Osteocyte (in vitro differentiated cells): ENCODE measurements at regions not wholly inside any gene's neighbourhood (a gene's known extent, or its start where the extent isn't known, plus 50 kb on each side); places are given as distances from the start of the nearest gene placed in this dataset.
A peak's percentile ranks its signal among the peaks of the same experiment; 100 is the strongest.
"Not testable (repeated sequence)": the region's sequence is repeated elsewhere in the genome, so short reads cannot be mapped to it uniquely, and the experiment has no call there.

Experiments
- DNase-seq: peaks from one replicate; pipeline ENCODE4 v3.0.0; 2021; ENCODE audit warnings: mixed read lengths; ENCODE audit not compliant: unreplicated experiment; ENCODE audit errors: extremely low spot score
- H3K27ac Mint-ChIP-seq: one replicate; pipeline ENCODE4 v1.8.0; 2021; ENCODE audit warnings: mild to moderate bottlenecking, mixed read lengths; ENCODE audit not compliant: unreplicated experiment
- H3K27me3 Mint-ChIP-seq: one replicate; pipeline ENCODE4 v1.8.0; 2021; ENCODE audit warnings: mixed read lengths; ENCODE audit not compliant: unreplicated experiment
- H3K36me3 Mint-ChIP-seq: one replicate; pipeline ENCODE4 v1.8.0; 2021; ENCODE audit warnings: mixed read lengths; ENCODE audit not compliant: unreplicated experiment
- H3K4me1 Mint-ChIP-seq: one replicate; pipeline ENCODE4 v1.8.0; 2021; ENCODE audit warnings: mixed read lengths; ENCODE audit not compliant: unreplicated experiment
- H3K4me3 Mint-ChIP-seq: one replicate; pipeline ENCODE4 v1.8.0; 2021; ENCODE audit warnings: mild to moderate bottlenecking, moderate library complexity, mixed read lengths; ENCODE audit not compliant: unreplicated experiment
- H3K9me3 Mint-ChIP-seq: one replicate; pipeline ENCODE4 v1.8.0; 2021; ENCODE audit warnings: mixed read lengths; ENCODE audit not compliant: unreplicated experiment
- TF ChIP-seq, protein P1 (sequence below): fragments of 200-600 bp; sonication (generic); IDR thresholded peaks from 2 replicates; pipeline ENCODE4 v1.5.0; 2021; ENCODE audit warnings: antibody characterized with exemption, mild to moderate bottlenecking, moderate library complexity

- Mint-ChIP-seq H3K9me3 (no peaks in the 10 kb centered on the region), H3K27ac (no peak overlapping the region), H3K27me3 (peaks cover 5% of the 10 kb centered on the region), H3K36me3 (no peaks in the 10 kb centered on the region), H3K4me1 (no peaks in the 10 kb centered on the region), H3K4me3 (no peak overlapping the region)
- DNase-seq = no peak
- TF ChIP-seq, protein P1, sequence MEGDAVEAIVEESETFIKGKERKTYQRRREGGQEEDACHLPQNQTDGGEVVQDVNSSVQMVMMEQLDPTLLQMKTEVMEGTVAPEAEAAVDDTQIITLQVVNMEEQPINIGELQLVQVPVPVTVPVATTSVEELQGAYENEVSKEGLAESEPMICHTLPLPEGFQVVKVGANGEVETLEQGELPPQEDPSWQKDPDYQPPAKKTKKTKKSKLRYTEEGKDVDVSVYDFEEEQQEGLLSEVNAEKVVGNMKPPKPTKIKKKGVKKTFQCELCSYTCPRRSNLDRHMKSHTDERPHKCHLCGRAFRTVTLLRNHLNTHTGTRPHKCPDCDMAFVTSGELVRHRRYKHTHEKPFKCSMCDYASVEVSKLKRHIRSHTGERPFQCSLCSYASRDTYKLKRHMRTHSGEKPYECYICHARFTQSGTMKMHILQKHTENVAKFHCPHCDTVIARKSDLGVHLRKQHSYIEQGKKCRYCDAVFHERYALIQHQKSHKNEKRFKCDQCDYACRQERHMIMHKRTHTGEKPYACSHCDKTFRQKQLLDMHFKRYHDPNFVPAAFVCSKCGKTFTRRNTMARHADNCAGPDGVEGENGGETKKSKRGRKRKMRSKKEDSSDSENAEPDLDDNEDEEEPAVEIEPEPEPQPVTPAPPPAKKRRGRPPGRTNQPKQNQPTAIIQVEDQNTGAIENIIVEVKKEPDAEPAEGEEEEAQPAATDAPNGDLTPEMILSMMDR = no peak
Measured at GRCh38 chr5:163345216-163345615, 92.2 kb upstream of the CCNG1 start.

- no peak overlapping the region for H3K4me3 Mint-ChIP-seq
Measured at GRCh38 chr5:163347671-163348070, 89.7 kb upstream of the CCNG1 start.

DNA sequence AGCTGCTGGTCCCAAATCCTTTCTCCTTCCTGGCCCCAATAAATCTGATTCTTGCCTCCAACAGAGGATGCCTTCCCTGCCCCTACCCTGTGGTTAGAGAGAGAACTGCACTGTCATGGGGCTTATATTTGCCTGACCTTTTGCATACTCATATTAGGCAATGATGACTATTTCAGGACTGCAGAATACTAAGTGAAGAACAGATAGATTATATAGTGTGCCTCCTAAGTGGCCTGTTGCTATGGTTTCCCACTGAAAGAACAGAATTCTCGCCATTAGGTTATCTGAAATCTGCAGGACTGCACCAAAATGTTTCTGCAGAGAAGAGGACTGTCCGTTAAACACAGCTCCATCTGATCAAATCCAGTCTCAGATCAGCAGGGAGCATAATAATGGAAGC is 87.3 kb upstream of the CCNG1 start:
- no peaks in the 10 kb centered on the region for H3K4me1 Mint-ChIP-seq
- H3K4me3 Mint-ChIP-seq = no peak overlapping the region
- no peak overlapping the region for H3K27ac Mint-ChIP-seq
- no peak for DNase-seq
- no peaks in the 10 kb centered on the region for H3K9me3 Mint-ChIP-seq
- TF ChIP-seq, protein P1 = peak; percentile 5
- no peaks in the 10 kb centered on the region for H3K36me3 Mint-ChIP-seq
- H3K27me3 Mint-ChIP-seq = peaks cover 13% of the 10 kb centered on the region

More at GRCh38 chr5:163347671-163348070, 89.7 kb upstream of the CCNG1 start:
- no peak overlapping the region for H3K27ac Mint-ChIP-seq
- TF ChIP-seq, protein P1 = peak; percentile 86
- DNase-seq = no peak
- H3K27me3 Mint-ChIP-seq = peaks cover 13% of the 10 kb centered on the region
- H3K4me1 Mint-ChIP-seq = no peaks in the 10 kb centered on the region
- no peaks in the 10 kb centered on the region for H3K36me3 Mint-ChIP-seq
- no peaks in the 10 kb centered on the region for H3K9me3 Mint-ChIP-seq

DNA sequence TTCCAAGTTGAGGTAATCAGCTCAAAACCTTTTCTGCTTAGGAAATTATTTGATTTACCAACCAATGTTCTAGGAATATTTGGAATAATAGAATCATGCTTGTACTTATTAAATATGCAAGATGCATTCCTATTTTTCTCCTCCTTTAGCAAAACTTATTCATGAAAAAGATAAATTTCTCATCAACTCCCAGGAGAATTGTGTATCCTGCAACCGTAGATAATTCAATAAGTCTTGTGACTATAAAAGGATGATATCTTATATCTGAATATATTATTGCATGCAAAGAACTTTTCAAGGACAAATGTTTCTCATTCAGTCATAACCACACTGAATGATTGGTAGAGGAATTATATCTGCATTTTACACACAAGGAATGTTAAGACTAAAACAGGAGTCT is 84.9 kb upstream of the CCNG1 start:
- TF ChIP-seq, protein P1 = no peak
- Mint-ChIP-seq H3K27me3 (peaks cover 8% of the 10 kb centered on the region), H3K9me3 (no peaks in the 10 kb centered on the region), H3K36me3 (no peaks in the 10 kb centered on the region), H3K4me3 (no peak overlapping the region), H3K4me1 (no peaks in the 10 kb centered on the region), H3K27ac (no peak overlapping the region)
- DNase-seq = no peak

DNA sequence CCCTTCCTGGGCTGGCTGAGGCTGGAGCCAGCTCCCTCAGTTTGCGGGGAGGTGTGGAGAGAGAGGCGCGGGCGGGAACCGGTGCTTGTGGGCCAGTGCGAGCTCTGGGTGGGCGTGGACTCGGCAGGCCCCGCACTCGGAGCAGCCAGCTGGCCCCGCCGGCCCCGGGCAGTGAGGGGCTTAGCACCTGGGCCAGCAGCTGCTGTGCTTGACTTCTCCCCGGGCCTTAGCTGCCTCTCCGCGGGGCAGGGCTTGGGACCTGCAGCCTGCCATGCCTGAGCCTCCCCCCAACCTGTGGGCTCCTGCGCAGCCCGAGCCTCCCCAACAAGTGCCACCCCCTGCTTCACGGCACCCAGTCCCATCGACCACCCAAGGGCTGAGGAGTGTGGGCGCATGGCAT is 81.6 kb upstream of the CCNG1 start:
- not testable (repeated sequence) for DNase-seq, H3K4me3 Mint-ChIP-seq, H3K27me3 Mint-ChIP-seq, H3K9me3 Mint-ChIP-seq, H3K36me3 Mint-ChIP-seq, H3K27ac Mint-ChIP-seq, H3K4me1 Mint-ChIP-seq

GRCh38 chr5:163357636-163358035 is 79.8 kb upstream of the CCNG1 start:
- no peak for DNase-seq
- Mint-ChIP-seq H3K4me3 (no peak overlapping the region), H3K27ac (no peak overlapping the region), H3K36me3 (no peaks in the 10 kb centered on the region), H3K4me1 (no peaks in the 10 kb centered on the region), H3K27me3 (no peaks in the 10 kb centered on the region), H3K9me3 (no peaks in the 10 kb centered on the region)
- TF ChIP-seq, protein P1 = no peak
